Esophagus squamous epithelium (tissue), 5 donors: ENCODE measurements at regions not wholly inside any gene's neighbourhood (a gene's known extent, or its start where the extent isn't known, plus 50 kb on each side); places are given as distances from the start of the nearest gene placed in this dataset.
"Not testable (repeated sequence)": the region's sequence is repeated elsewhere in the genome, so short reads cannot be mapped to it uniquely, and the experiment has no call there.

ENCODE experiments used
- DNase-seq: peaks from one replicate; lab custom pipeline; 2025; lab: John Stamatoyannopoulos, UW
- H3K27ac ChIP-seq, 4 donors: fragments of 200-600 bp; sonication (generic); one replicate each; pipeline ENCODE4 v1.5.1; 2016 to 2019; ENCODE audit warnings: mild to moderate bottlenecking in 1 of 4
- H3K27me3 ChIP-seq, 4 donors: fragments of 200-600 bp; sonication (generic); 1 replicate in 3 of 4; 2 replicates in 1 of 4; pipeline versions ENCODE4 v1.5.1 to v1.6.0; 2017 to 2021; ENCODE audit warnings: antibody characterized with exemption in 1 of 4
- H3K36me3 ChIP-seq, 3 donors: fragments of 200-600 bp; sonication (generic); one replicate each; pipeline ENCODE4 v1.5.1; 2016 to 2019
- H3K4me1 ChIP-seq, 3 donors: fragments of 200-600 bp; sonication (generic); one replicate each; pipeline ENCODE4 v1.5.1; 2017 to 2019
- H3K4me3 ChIP-seq, 4 donors: fragments of 200-600 bp; sonication (generic); 1 replicate in 3 of 4; 2 replicates in 1 of 4; pipeline ENCODE4 v1.5.1; 2016 to 2019; ENCODE audit warnings: mild to moderate bottlenecking in 2 of 4, moderate library complexity in 1 of 4
- H3K9me3 ChIP-seq, 3 donors: fragments of 200-600 bp; sonication (generic); one replicate each; pipeline ENCODE4 v1.5.1; 2016 to 2019
- POLR2A ChIP-seq, 4 donors: fragments of 450-650 bp; IDR thresholded peaks; one replicate each; pipeline ENCODE4 v1.6.1; 2017; ENCODE audit warnings: antibody characterized with exemption in 4 of 4, mild to moderate bottlenecking in 4 of 4, moderate library complexity in 3 of 4
- WGBS, 2 donors: methylation state at CpG; one replicate each; pipeline ENCODE4 v1.1.5; 2018; 5-methylcytosine and 5-hydroxymethylcytosine counted together
- intact Hi-C: fragments of 100-400 bp; cut with DNase I; formaldehyde crosslinking; loops from one replicate; pipeline ENCODE4 v1.15.0; 2022
- TF ChIP-seq, protein P1 (sequence below), 6 experiments: fragments of 450-650 bp in 4 of 6; fragments of 200-600 bp in 2 of 6; sonication (generic) in 2 of 6; IDR thresholded peaks; one replicate each; pipeline ENCODE4 v1.5.1; 2016 to 2019; ENCODE audit warnings: antibody characterized with exemption in 6 of 6, mild to moderate bottlenecking in 4 of 6, moderate library complexity in 4 of 6
- donor health status: DM: yes; HTN: yes; CAD: no.

DNA sequence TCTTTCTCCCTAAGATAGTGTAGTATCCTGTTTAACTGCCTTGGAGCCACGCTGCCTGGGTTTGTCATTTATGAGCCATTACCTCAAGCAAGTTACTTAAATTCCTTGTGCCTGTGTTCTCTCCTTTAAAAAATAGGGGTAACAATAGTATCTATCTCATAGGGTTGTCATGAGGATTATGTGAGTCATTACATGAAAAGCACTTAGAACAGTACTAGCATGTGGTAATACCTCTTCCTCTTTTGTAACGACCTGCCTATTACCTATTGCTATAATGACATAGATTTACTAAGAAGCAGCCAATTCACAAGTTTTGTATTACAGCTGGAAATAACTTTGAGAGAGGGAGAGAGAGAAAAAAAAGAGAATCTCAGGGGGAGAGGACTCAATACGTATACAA is 834.7 kb downstream of the RAPGEF2 start:
- H3K27me3 ChIP-seq: no peaks in the 10 kb centered on the region
- WGBS, 2 donors: 55 to 58% methylated on average over 3 of the region's 3 CpGs
- H3K4me3 ChIP-seq: no peak overlapping the region
- H3K9me3 ChIP-seq: peaks cover 0 to 13% (median 0%) of the 10 kb centered on the region in 3 donors
- intact Hi-C loops: no loop called here
- TF ChIP-seq POLR2A (IDR thresholded peaks at IDR 0.05): no peak
- TF ChIP-seq, protein P1, sequence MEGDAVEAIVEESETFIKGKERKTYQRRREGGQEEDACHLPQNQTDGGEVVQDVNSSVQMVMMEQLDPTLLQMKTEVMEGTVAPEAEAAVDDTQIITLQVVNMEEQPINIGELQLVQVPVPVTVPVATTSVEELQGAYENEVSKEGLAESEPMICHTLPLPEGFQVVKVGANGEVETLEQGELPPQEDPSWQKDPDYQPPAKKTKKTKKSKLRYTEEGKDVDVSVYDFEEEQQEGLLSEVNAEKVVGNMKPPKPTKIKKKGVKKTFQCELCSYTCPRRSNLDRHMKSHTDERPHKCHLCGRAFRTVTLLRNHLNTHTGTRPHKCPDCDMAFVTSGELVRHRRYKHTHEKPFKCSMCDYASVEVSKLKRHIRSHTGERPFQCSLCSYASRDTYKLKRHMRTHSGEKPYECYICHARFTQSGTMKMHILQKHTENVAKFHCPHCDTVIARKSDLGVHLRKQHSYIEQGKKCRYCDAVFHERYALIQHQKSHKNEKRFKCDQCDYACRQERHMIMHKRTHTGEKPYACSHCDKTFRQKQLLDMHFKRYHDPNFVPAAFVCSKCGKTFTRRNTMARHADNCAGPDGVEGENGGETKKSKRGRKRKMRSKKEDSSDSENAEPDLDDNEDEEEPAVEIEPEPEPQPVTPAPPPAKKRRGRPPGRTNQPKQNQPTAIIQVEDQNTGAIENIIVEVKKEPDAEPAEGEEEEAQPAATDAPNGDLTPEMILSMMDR (IDR thresholded peaks at IDR 0.05): no peak
- H3K4me1 ChIP-seq: no peaks in the 10 kb centered on the region
- no peak overlapping the region for H3K27ac ChIP-seq
- no peaks in the 10 kb centered on the region for H3K36me3 ChIP-seq
- DNase-seq: no peak

DNA sequence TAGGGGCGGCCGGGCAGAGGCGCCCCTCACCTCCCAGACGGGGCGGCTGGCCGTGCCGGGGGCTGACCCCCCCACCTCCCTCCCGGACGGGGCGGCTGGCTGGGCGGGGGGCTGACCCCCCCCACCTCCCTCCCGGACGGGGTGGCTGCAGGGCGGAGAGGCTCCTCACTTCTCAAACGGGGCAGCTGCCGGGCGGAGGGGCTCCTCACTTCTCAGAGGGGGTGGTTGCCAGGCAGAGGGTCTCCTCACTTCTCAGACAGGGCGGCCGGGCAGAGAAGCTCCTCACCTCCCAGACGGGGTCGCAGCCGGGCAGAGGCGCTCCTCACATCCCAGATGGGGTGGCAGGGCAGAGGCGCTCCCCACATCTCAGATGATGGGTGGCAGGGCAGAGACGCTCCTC is 836.8 kb downstream of the RAPGEF2 start:
- H3K27ac ChIP-seq, intact Hi-C loops, H3K4me1 ChIP-seq, DNase-seq, H3K4me3 ChIP-seq, H3K36me3 ChIP-seq, H3K27me3 ChIP-seq, H3K9me3 ChIP-seq: not testable (repeated sequence)
- no CpG with 5 or more reads among the region's 25 CpGs for WGBS, 2 donors

DNA sequence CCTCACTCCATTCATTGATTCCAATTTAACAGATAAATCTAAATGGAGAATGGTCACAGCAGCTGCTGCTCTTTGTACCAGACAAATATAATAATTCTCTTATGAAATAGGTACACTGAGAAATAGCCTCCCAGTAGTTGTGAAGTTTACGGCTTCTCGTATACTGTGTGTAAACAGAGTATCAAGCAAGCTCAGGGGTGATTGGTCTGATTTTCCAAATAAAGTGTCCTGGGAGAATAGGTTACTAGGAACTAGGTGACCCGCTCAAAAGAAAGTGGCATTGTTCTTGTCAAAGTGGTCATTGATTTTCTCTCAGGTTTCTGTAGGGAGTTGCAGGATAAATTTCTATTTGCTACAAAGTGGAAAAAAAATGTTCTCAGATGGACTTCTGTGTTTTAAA is 838.2 kb downstream of the RAPGEF2 start:
- intact Hi-C loops: no loop called here

DNA sequence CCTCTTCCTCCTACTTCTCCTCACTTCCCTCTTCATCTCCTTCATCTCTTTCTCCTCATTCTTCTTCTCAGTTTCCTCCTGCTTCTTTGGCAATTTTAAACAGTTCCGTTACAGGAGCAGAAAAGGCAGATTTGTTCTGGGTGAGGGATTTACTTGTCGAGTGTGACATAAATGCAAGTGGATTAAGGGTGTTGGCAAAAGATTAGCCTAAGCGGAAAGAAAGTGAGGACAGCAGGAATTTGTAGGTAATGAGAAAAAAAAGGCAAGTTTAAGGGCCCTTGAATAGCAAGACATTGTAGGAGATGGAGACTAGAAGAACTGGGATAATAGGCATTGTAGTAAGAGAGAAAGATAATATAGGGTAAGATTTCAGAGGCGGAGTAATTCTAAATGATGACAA is 841.6 kb downstream of the RAPGEF2 start:
- Histone ChIP-seq H3K9me3 (no peaks in the 10 kb centered on the region), H3K27ac (no peak overlapping the region), H3K4me3 (no peak overlapping the region), H3K4me1 (no peaks in the 10 kb centered on the region), H3K27me3 (no peaks in the 10 kb centered on the region), H3K36me3 (no peaks in the 10 kb centered on the region)
- WGBS, 2 donors: 34 to 52% methylated on average over 4 of the region's 4 CpGs
- TF ChIP-seq, protein P1 (IDR thresholded peaks at IDR 0.05): no peak
- no peak for TF ChIP-seq POLR2A (IDR thresholded peaks at IDR 0.05)
- DNase-seq: no peak
- intact Hi-C loops: no loop called here

More for the DNA sequence above, 838.2 kb downstream of the RAPGEF2 start:
- DNase-seq: no peak
- no peak overlapping the region for H3K27ac ChIP-seq
- H3K4me3 ChIP-seq: no peak overlapping the region
- no peaks in the 10 kb centered on the region for H3K9me3 ChIP-seq
- 85 to 91% methylated on average over 3 of the region's 3 CpGs for WGBS, 2 donors
- no peaks in the 10 kb centered on the region for H3K4me1 ChIP-seq
- no peaks in the 10 kb centered on the region for H3K27me3 ChIP-seq
- no peaks in the 10 kb centered on the region for H3K36me3 ChIP-seq
- TF ChIP-seq POLR2A (IDR thresholded peaks at IDR 0.05): no peak
- TF ChIP-seq, protein P1 (IDR thresholded peaks at IDR 0.05): no peak

DNA sequence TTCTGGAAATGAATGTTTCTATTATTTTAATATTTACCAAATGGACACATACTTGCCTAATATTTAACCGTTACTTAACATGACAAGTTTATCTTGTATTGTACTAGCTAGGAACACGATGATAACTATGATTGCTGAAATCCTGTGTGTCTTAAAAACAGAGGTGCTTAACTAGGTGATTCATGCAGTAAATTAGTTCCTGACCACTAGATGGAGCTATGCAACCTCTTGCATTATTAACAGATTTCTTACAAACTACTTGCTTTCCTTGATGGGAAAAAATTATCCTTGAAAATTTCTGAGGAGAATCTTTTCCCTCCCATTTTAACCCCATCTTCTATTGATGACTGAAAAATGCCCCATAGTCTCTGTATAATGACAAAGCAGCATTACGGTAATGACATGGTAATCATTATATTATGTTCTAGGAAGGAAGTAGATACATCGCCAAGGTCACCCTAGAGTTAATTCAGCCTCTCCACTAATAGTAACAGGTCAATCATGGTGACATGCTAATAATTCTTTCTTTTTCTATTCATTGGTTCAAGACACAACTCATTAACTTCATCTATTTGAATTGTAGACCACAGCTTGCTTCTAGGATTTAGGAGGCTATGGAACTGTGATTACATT is 844.2 kb downstream of the RAPGEF2 start:
- intact Hi-C loops: no loop called here
- WGBS, 2 donors: 25 to 32% methylated on average over 4 of the region's 4 CpGs
- Histone ChIP-seq H3K4me1 (no peaks in the 10 kb centered on the region), H3K4me3 (no peak overlapping the region), H3K27me3 (no peaks in the 10 kb centered on the region), H3K27ac (no peak overlapping the region), H3K9me3 (no peaks in the 10 kb centered on the region), H3K36me3 (no peaks in the 10 kb centered on the region)
- TF ChIP-seq, protein P1 (IDR thresholded peaks at IDR 0.05): peak in 5 of 6 experiments; percentile 7 to 55 (median 32)
- no peak for TF ChIP-seq POLR2A (IDR thresholded peaks at IDR 0.05)
- DNase-seq: no peak

DNA sequence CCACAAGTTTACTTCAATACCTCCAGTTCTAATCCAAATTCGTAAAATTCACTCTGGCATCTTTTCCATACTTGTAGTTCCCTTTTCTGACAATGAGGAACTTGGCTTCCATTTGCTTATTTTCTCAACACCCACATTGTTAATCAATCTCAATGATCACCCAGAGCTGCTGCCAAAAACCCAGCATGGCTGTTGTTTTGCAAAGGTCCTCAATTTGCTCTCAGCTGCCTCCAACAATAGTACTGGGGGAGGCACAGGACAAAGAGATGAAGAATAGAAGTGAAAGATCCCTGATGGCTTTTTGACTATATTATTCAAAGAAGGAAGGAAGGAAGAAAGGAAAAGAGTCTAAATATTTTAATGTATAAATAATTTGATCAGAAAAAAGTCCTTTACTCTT is 847.8 kb downstream of the RAPGEF2 start:
- Histone ChIP-seq H3K4me3 (no peak overlapping the region), H3K27me3 (no peaks in the 10 kb centered on the region), H3K4me1 (no peaks in the 10 kb centered on the region), H3K9me3 (no peaks in the 10 kb centered on the region), H3K27ac (no peak overlapping the region), H3K36me3 (no peaks in the 10 kb centered on the region)
- no peak for DNase-seq
- intact Hi-C loops: no loop called here
- whole genome bisulfite sequencing, 2 donors: 21 to 22% methylated on average over 1 of the region's 1 CpG
- TF ChIP-seq, protein P1 (IDR thresholded peaks at IDR 0.05): no peak
- TF ChIP-seq POLR2A (IDR thresholded peaks at IDR 0.05): no peak
